ENCODE measurements at regions not wholly inside any gene's neighbourhood (a gene's known extent, or its start where the extent isn't known, plus 50 kb on each side); places are given as distances from the start of the nearest gene placed in this dataset.
"Not testable (repeated sequence)": the region's sequence is repeated elsewhere in the genome, so short reads cannot be mapped to it uniquely, and the experiment has no call there.

DNA sequence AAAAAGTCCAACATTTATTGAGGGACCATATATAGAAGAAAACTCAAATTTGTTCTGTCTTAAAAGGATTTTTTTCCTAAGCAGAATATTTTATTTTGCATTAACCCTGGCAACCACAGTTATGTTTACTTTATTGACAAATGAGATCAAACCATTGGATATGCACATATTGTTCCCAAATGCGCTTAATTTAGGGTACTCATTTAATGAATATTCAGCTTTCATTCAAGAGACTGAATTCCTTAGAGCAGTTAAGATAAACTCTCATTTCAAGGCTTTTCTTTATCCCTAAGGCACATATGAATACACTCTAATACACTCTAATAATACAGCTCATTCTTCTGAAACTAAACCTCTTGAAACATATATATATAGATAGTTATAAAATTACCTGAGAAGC lies 150.2 kb downstream of the HMHB1 start:
- DNase-seq: no peak

DNA sequence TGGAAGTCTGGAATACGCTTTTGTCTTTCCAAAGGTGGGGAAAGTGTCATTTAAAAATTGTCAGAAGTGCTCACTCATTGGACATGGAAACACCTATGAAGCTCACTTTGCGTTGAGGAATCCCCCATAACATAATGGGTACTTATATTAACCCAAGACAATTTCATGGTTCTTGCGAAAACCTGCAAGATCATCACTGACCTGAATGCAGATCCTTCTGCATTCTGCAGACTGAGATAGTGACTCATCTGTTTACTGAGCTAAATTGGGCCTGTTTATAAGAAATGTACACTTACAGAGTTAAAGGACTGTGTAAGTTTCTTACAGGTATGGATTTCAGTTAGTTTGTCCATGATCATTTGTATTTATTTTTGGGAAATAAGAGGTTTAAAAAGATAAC lies 153.0 kb downstream of the HMHB1 start:
- DNase-seq: peak; percentile 8

DNA sequence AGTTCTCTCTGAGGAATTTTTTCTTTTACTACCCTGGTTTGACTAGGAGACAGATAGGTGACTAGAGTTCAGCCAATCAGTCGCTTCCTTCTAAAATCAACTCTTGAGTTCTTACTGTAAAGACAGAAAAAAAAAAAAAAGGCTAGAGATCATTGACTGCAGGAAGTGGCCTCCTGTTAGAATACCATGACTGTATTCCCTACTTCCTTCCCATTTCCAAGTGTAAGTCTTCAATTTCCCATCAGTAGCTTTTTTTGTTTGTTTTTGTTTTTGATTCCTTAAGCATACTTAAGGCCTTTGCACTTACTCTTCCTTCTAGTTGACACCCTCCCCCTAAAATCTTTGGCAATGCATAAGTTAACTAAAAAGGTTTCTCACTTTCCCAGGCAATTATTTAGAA lies 154.3 kb downstream of the HMHB1 start:
- DNase-seq: no peak

DNA sequence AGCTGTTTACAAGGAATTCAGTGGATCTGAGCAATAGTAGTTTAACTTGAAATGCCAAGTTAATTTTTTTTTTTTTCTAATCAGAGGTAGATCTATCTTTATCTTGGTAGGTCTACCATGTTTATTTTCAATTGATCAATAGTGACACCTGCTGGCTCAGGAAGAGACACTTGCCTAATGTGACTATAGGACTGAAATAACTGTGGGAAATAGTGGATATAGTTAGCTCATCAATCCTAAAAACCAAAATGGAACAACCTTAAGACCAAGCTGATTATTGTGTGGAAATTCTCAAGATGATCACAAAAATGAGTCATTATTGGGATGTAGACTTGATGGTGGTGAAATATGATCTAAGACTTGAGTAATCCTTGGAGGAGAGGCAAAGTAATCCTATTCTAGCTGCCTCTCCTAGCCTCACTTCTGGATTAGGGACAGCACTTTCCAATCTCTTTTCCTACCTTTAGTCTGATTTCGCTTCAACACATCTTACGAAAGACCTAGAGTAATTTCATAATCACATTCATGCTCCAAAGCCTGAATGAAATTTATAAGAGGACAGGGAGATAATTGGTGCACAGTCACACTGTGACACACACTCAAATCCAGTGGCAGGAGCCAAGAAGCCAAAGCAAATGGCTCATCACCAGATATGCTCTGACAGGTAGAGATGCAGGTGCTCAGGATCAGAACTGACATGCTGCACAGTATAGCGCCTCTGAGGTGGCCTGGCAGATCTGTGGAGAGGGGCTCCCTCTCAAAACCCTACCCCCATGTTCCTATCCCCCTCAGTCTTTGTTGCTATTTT lies 156.3 kb downstream of the HMHB1 start:
- DNase-seq: peak; percentile 27

DNA sequence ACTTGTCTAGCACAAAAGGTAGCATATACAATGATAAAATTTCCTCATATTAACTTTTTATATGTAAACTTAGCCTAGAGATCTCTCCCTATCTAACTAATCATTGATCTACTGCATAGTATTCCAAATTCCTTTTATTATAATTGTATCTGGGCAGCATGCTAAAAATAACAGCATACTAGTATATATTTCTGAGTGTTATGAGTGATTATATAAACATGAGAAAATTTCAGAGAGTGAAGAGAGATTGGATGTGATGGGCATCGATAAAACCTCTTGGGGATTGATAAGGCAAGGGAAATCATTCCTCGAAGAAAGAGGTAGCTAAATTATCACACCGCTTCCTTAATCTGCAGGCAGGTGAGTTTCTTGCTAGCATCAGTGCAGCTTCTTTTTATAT lies 158.2 kb downstream of the HMHB1 start:
- no peak for DNase-seq

- no peak for DNase-seq
Observed at GRCh38 chr5:143972068-143972467, 160.1 kb downstream of the HMHB1 start.

DNA sequence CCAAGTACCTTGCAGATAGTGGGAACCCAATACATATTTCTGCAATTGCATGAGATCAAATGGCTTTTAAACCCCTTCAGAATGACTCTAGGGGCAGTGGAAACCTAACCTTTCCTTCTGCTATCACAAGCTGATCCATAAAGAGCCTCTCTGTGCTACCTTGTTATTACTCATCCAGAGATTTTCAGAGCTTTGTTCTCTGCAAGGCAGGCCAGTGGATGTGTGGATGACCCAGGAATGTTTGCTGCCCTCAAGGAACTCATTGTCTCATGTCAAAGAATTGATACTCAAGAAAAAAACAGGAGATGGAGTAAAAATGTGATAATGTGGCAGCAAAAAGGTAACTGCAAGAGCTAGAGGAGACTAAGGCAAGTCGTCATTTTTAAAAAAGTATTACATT lies 164.1 kb downstream of the HMHB1 start:
- no peak for DNase-seq

- DNase-seq: no peak
Observed at GRCh38 chr5:143977891-143978461, 166.0 kb downstream of the HMHB1 start.

GRCh38 chr5:143979044-143979690 lies 167.2 kb downstream of the HMHB1 start:
- DNase-seq: no peak

- DNase-seq: no peak
Observed at GRCh38 chr5:143980506-143980905, 168.5 kb downstream of the HMHB1 start.

DNA sequence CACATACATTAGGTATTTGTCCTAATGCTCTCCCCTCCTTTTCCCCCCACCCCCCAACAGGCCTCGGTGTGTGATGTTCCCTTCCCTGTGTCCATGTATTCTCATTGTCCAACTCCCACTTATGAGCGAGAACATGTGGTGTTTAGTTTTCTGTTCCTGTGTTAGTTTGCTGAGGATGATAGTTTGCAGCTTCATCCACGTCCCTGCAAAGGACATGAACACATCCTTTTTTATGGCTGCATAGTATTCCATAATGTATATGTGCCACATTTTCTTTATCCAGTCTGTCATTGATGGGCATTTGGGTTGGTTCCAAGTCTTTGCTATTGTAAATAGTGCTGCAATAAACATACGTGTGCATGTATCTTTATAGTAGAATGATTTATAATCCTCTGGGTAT lies 171.0 kb downstream of the HMHB1 start:
- not testable (repeated sequence) for DNase-seq

- no peak for DNase-seq
Observed at GRCh38 chr5:143985832-143986515, 174.0 kb downstream of the HMHB1 start.

GRCh38 chr5:143986516-143987212 lies 174.7 kb downstream of the HMHB1 start:
- DNase-seq: no peak

- DNase-seq: no peak
Observed at GRCh38 chr5:143987264-143987663, 175.3 kb downstream of the HMHB1 start.

GRCh38 chr5:143987751-143988560 lies 176.0 kb downstream of the HMHB1 start:
- DNase-seq: no peak

GRCh38 chr5:143992496-143992895 lies 178.0 kb downstream of the YIPF5 start:
- DNase-seq: no peak

- no peak for DNase-seq
Observed at GRCh38 chr5:144002876-144003275, 167.6 kb downstream of the YIPF5 start.

GRCh38 chr5:144003636-144004035 lies 166.8 kb downstream of the YIPF5 start:
- DNase-seq: no peak

DNA sequence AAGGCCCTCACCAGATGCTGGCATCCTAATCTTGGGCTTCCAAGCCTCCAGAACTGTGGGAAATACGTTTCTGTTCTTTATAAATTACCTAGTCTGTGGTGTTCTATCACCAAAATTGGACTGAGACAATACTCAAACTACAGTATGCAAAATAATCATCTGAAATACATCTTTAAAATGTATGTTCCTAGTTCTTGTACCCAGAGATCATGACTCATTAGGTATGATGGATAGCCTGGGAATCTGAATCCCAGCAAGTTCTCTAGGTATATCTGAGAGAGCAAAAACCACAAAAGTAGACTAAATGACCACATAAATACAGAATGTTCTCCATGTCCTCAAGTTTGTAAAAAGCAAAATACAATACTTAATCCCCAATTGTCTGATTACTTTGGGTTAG lies 166.3 kb downstream of the YIPF5 start:
- DNase-seq: no peak

- DNase-seq: no peak
Observed at GRCh38 chr5:144004751-144005150, 165.7 kb downstream of the YIPF5 start.

GRCh38 chr5:144009116-144009515 lies 161.3 kb downstream of the YIPF5 start:
- DNase-seq: no peak

DNA sequence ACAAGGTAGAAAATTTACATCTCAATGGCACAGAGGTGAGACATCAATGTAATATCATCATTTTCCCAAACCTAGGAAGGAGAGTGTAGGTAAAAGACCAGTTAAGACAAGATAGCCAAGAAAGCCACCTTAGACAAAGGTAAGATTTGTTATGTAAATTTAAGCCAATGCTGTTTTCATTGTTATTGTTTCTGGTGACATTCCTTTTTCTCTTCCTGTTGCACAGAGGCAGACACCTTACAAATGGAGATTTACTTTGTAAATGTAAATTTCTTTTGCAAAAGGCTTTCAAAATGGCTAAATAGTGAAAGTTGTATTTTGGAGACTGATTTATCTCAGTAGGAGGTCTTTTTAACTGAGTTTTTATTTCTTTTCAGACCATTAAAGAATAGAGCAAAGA lies 159.1 kb downstream of the YIPF5 start:
- DNase-seq: no peak
